SJSA1 (cell line): ENCODE measurements at regions not wholly inside any gene's neighbourhood (a gene's known extent, or its start where the extent isn't known, plus 50 kb on each side); places are given as distances from the start of the nearest gene placed in this dataset.

ENCODE experiments used
- DNase-seq, 2 experiments: peaks; one replicate each; pipeline ENCODE4 v3.0.0-alpha.2; 2015 to 2020; ENCODE audit warnings: low spot score in 2 of 2, low read depth in 1 of 2
- H3K27ac ChIP-seq: fragments of 250-450 bp; sonication (Bioruptor Pico); 2 replicates; pipeline ENCODE4 v1.5.1; 2020; ENCODE audit warnings: mild to moderate bottlenecking, moderate library complexity
- H3K27me3 ChIP-seq: fragments of 250-450 bp; sonication (Bioruptor Pico); replicated peaks from 2 replicates; pipeline ENCODE4 v1.5.1; 2020; ENCODE audit warnings: mild to moderate bottlenecking, moderate library complexity
- H3K36me3 ChIP-seq: fragments of 250-450 bp; sonication (Bioruptor Pico); 2 replicates; pipeline ENCODE4 v1.5.1; 2020; ENCODE audit warnings: mild to moderate bottlenecking
- H3K4me1 ChIP-seq: fragments of 250-450 bp; sonication (Bioruptor Pico); replicated peaks from 2 replicates; pipeline ENCODE4 v1.6.1; 2021; ENCODE audit warnings: mild to moderate bottlenecking
- H3K4me3 ChIP-seq: fragments of 250-450 bp; sonication (Bioruptor Pico); 2 replicates; pipeline ENCODE4 v1.5.1; 2020; ENCODE audit warnings: mild to moderate bottlenecking
- H3K9me3 ChIP-seq: fragments of 250-450 bp; sonication (Bioruptor Pico); replicated peaks from 2 replicates; pipeline ENCODE4 v1.5.1; 2020; ENCODE audit warnings: mild to moderate bottlenecking

DNA sequence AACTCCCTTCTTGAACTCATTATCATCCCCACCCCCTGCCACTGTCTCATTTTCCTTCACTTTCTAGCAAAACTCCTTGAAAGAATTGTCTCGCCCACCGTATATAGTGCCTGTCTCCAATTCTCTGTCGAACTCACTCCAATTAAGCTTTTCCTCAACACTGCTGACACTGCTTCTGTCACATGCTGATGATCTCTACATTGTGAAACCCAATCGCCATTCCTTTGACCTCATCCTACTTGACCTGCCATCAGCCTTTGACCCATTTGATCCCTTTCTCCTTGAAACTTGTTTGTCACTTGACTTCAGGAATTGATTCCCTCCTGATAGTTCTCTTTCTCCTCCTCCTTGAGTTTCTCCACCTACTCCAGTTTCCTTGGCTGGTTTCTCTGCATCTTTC, 54.8 kb downstream of the CCDC71L start:
- Histone ChIP-seq H3K27ac (no peak overlapping the region), H3K4me1 (peaks cover 36% of the 10 kb centered on the region), H3K27me3 (no peaks in the 10 kb centered on the region), H3K4me3 (no peak overlapping the region), H3K36me3 (peaks cover 18% of the 10 kb centered on the region), H3K9me3 (no peaks in the 10 kb centered on the region; the same call in 1 of the 2 replicates)
- DNase-seq, result no peak

- H3K4me1 ChIP-seq, result peaks cover 24% of the 10 kb centered on the region
- no peaks in the 10 kb centered on the region for H3K27me3 ChIP-seq
- H3K9me3 ChIP-seq, result no peaks in the 10 kb centered on the region; the same call in 1 of the 2 replicates
- H3K4me3 ChIP-seq, result no peak overlapping the region
- no peak overlapping the region for H3K27ac ChIP-seq
- DNase-seq, result no peak
- H3K36me3 ChIP-seq, result peaks cover 25% of the 10 kb centered on the region
Observed at GRCh38 chr7:106604971-106605370, 56.0 kb downstream of the CCDC71L start.

DNA sequence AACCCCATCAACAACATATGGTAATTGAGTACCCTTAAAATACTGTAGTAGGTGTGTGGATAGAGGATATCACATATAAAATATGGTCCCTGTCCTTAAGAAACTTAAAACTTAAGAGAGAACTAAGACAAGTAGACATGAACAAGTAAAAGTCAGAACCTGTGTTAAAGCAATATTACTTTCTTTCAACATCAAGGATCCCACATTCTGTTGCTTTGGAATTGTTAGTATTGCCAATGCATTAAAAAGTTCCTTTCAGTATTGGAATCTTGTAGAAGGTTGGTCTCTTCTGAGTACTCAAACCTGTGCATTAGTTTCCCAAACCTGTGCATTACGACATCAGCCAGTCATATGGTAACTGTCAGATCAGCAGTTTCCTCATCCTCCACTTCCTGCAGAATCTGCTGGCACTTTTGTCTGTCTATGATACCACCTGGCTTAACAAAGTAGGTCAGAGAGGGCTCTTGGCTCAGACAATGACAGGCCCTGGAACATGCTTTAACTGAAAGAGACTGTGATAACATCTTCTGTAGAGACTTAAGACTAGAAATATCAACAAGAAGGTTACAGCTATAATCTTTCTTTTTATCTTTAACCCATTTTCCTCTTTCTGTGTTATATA, 56.5 kb downstream of the CCDC71L start:
- DNase-seq, result no peak
- no peak overlapping the region for H3K27ac ChIP-seq
- H3K4me3 ChIP-seq, result no peak overlapping the region
- H3K36me3 ChIP-seq, result peaks cover 25% of the 10 kb centered on the region
- H3K4me1 ChIP-seq, result peaks cover 19% of the 10 kb centered on the region
- no peaks in the 10 kb centered on the region for H3K27me3 ChIP-seq
- no peaks in the 10 kb centered on the region; the same call in 1 of the 2 replicates for H3K9me3 ChIP-seq

DNA sequence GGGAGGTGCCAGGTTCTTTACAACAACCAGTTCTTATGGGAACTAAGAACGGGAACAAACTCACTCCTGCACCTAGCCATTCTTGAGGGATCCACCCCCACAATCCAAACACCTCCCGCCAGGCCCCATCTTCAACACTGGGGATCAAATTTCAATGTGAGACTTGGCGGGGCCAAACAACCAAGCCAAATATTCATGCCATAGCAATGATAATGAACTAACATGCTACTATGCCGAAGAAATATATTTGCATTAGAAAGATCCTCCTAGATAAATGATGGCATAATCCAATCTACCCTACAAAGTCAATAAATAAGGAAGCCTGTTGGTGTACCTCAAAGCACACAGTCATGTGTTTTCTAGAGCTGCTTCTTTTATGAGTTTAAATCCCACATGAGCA, 57.6 kb downstream of the CCDC71L start:
- no peak overlapping the region for H3K4me3 ChIP-seq
- H3K4me1 ChIP-seq, result peaks cover 8% of the 10 kb centered on the region
- no peaks in the 10 kb centered on the region for H3K27me3 ChIP-seq
- H3K9me3 ChIP-seq, result no peaks in the 10 kb centered on the region; the same call in 1 of the 2 replicates
- DNase-seq, result no peak
- H3K36me3 ChIP-seq, result peaks cover 25% of the 10 kb centered on the region
- no peak overlapping the region for H3K27ac ChIP-seq

DNA sequence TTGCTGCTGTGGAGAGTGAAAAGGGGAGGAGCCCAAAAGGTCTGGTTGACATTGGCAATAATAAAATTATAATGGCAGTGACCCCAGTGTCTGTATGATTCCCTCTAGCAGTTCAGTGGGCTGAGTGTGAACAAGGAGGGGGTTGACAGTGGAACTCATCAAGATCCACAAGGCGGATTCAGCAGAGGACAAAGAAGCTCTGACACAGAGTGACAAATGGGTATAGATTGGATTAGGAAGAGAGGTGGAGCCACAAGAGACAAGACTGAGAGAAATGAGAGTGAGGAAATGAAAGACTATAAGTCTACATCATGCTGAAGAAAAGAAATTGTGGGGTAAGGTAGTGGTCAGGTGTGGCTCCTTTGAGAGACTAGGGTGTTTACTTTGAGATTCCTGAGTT, 58.9 kb downstream of the CCDC71L start:
- Histone ChIP-seq H3K27ac (no peak overlapping the region), H3K27me3 (no peaks in the 10 kb centered on the region), H3K9me3 (no peaks in the 10 kb centered on the region; the same call in 1 of the 2 replicates), H3K4me3 (no peak overlapping the region), H3K36me3 (peaks cover 19% of the 10 kb centered on the region), H3K4me1 (no peaks in the 10 kb centered on the region; the same call in none of the 2 replicates)
- no peak for DNase-seq

DNA sequence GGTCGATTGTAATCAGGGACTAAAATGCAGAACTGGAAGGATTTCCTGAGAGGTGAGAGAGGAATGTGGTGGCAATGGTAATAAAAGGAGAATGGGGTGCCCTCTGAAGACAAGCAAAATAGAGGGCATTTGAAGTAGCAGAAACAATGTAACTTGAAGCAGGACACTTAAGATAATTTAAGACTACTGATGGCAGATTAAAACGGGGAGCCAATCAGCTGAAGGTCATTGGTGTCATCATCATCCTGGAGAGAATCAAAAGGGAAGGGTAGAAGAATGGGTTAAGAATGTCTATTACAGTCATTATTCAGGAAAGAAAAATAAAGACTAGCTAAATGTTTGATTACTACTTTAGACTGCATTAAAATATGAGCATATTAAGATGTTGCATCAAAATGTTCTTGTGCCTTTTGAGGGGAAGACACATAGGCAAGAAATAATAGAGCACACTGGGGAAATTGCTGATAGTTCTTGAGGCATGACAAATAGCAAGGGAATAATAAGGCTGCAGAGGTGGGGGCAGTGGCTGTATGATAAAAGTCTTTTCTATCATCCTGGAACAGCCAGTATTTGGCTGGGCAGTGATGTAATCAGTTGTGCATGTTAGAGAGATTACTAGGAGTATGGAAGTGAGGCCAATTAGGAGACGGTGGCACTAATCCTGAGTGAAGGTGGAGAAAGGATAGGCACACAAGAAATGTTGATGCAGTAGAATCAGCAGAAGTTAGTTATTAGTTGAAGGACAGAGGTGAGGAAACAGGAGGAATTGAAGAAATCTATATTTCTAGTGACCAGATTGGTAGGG, 60.2 kb downstream of the CCDC71L start:
- H3K27ac ChIP-seq, result no peak overlapping the region
- no peaks in the 10 kb centered on the region; the same call in 1 of the 2 replicates for H3K4me1 ChIP-seq
- H3K9me3 ChIP-seq, result no peaks in the 10 kb centered on the region
- peaks cover 21% of the 10 kb centered on the region for H3K36me3 ChIP-seq
- no peaks in the 10 kb centered on the region for H3K27me3 ChIP-seq
- no peak for DNase-seq
- H3K4me3 ChIP-seq, result no peak overlapping the region

DNA sequence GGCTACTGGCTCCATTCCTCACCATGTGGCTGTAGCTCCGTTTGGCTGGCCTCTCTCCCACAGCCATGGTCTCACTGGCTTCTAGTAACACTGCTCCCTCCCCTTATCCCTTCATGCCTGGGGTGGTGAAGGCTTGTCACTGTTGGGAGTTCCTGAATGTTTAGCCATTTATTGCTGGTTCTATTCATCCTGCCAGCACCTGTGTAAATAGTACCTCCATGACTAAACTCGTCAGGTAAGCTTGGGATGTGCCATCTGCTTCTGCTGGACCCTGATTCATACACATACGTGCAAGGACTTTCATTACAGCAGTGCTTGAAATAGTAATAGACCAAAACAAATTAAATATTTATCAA, 61.6 kb downstream of the CCDC71L start:
- Histone ChIP-seq H3K4me1 (no peaks in the 10 kb centered on the region; the same call in 1 of the 2 replicates), H3K36me3 (peaks cover 23% of the 10 kb centered on the region), H3K27me3 (no peaks in the 10 kb centered on the region), H3K27ac (no peak overlapping the region), H3K9me3 (no peaks in the 10 kb centered on the region), H3K4me3 (no peak overlapping the region)
- no peak for DNase-seq

- Histone ChIP-seq H3K4me1 (no peaks in the 10 kb centered on the region; the same call in 1 of the 2 replicates), H3K27me3 (no peaks in the 10 kb centered on the region), H3K4me3 (no peak overlapping the region), H3K27ac (no peak overlapping the region), H3K36me3 (peaks cover 21% of the 10 kb centered on the region), H3K9me3 (no peaks in the 10 kb centered on the region)
- DNase-seq, result no peak
Observed at GRCh38 chr7:106598663-106599342, 62.2 kb downstream of the CCDC71L start.

DNA sequence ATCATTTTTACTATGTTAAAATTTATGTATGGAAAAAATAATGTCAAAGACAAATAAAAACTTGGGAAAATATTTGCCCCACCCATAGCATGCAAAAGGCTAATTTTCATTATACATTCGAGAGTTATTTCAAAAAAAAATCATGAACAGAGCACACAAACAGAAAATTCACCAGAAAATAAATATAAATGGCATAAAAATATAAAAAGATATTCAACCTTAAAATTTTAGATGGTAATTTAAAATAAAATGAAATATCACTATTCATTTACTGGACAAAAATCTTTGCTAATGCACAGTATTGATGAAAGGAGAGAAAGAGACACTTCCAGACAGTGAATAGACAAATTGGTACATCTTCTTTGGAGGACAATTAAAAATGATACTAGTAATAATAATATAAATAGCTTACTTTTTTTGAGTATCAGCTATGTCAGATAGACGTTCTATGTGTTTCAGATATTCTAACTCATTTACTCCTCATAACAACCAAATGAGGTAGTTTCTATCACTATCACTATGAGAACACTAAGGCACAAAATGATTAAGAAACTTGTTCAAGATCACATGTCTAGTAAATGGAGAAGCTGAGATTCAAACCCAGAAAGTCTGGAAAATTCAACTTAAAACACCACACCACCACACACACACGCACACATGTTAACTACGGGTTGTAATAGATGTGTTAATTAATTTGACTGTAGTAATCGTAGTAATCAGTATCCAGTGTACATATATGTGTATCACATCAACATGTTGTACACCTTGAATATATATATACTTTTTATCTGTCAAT, 63.0 kb downstream of the CCDC71L start:
- Histone ChIP-seq H3K4me3 (no peak overlapping the region), H3K36me3 (peaks cover 21% of the 10 kb centered on the region), H3K9me3 (no peaks in the 10 kb centered on the region), H3K4me1 (no peaks in the 10 kb centered on the region; the same call in 1 of the 2 replicates), H3K27me3 (no peaks in the 10 kb centered on the region), H3K27ac (no peak overlapping the region)
- DNase-seq, result no peak

DNA sequence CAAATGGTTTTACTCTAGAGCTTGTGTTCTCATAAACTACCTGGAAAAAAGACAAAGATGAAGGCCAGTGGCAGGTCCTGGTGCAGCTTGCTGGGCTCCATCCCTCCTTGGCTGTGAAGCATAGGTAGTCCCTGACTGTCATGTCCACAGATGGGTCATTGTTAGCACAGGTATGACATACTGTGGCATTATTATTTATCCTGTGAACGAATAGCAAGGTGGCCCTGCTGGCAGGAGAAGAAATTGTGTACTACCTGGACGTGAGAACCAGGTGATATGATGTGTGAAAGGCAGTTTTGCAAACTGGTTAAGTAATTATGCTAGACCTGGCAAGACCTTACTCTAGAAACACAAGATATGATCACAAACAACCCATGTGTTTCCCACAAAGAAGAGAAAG, 63.9 kb downstream of the CCDC71L start:
- Histone ChIP-seq H3K4me3 (no peak overlapping the region), H3K27me3 (no peaks in the 10 kb centered on the region), H3K36me3 (peaks cover 18% of the 10 kb centered on the region), H3K27ac (no peak overlapping the region), H3K4me1 (no peaks in the 10 kb centered on the region; the same call in 1 of the 2 replicates), H3K9me3 (no peaks in the 10 kb centered on the region)
- DNase-seq, result no peak

GRCh38 chr7:106595922-106596321, 65.0 kb downstream of the CCDC71L start:
- DNase-seq, result no peak
- Histone ChIP-seq H3K27ac (no peak overlapping the region), H3K9me3 (no peaks in the 10 kb centered on the region), H3K27me3 (no peaks in the 10 kb centered on the region), H3K36me3 (peaks cover 16% of the 10 kb centered on the region), H3K4me3 (no peak overlapping the region), H3K4me1 (no peaks in the 10 kb centered on the region; the same call in 1 of the 2 replicates)

DNA sequence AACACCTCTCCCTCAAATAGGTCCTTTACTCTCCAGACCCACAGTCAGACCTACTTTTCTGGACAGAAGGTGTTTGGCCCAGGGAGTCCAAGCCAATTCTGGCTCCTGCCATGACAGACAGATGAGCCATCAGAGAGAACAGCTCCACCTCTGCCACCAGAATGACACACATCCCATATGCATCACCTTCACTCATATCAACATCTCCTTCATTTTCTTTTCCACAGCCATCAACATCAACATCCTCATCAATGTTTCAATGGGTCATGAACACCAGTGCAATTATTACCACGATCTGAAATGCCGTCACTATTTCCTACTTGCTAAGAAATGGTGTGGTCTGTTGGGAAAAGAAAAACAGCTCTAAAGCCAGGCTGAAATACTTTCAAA, 67.9 kb downstream of the CCDC71L start:
- DNase-seq, result no peak
- H3K36me3 ChIP-seq, result peaks cover 8% of the 10 kb centered on the region; the same call in 1 of the 2 replicates
- H3K9me3 ChIP-seq, result no peaks in the 10 kb centered on the region
- no peak overlapping the region for H3K4me3 ChIP-seq
- no peaks in the 10 kb centered on the region for H3K27me3 ChIP-seq
- H3K27ac ChIP-seq, result no peak overlapping the region
- H3K4me1 ChIP-seq, result no peaks in the 10 kb centered on the region

- no peak for DNase-seq
- Histone ChIP-seq H3K4me3 (no peak overlapping the region), H3K27me3 (no peaks in the 10 kb centered on the region), H3K27ac (no peak overlapping the region), H3K4me1 (no peaks in the 10 kb centered on the region), H3K9me3 (no peaks in the 10 kb centered on the region), H3K36me3 (peaks cover 8% of the 10 kb centered on the region; the same call in 1 of the 2 replicates)
Observed at GRCh38 chr7:106592282-106593027, 68.5 kb downstream of the CCDC71L start.
